Neural progenitor cell (in vitro differentiated cells): ENCODE measurements at regions not wholly inside any gene's neighbourhood (a gene's known extent, or its start where the extent isn't known, plus 50 kb on each side); places are given as distances from the start of the nearest gene placed in this dataset.

Experiments
- DNase-seq: peaks from one replicate; pipeline ENCODE4 v3.0.0-alpha.2; 2016; ENCODE audit warnings: low spot score
- H2AFZ ChIP-seq: fragments of 200-600 bp; sonication (generic); replicated peaks from 2 replicates; pipeline ENCODE4 v1.6.1; 2016; ENCODE audit warnings: antibody characterized with exemption
- H3F3A ChIP-seq: fragments of 200-600 bp; sonication (generic); 2 replicates; pipeline ENCODE4 v1.6.1; 2016; ENCODE audit warnings: antibody characterized with exemption, low read depth
- H3K27ac ChIP-seq: fragments of 200-600 bp; sonication (generic); 2 replicates; pipeline ENCODE4 v1.5.1; 2016; ENCODE audit warnings: mild to moderate bottlenecking
- H3K27me3 ChIP-seq: fragments of 200-600 bp; sonication (generic); 2 replicates; pipeline ENCODE4 v1.6.1; 2016; ENCODE audit warnings: mild to moderate bottlenecking, moderate library complexity
- H3K36me3 ChIP-seq: fragments of 200-600 bp; sonication (generic); 2 replicates; pipeline ENCODE4 v1.5.1; 2016
- H3K4me1 ChIP-seq: fragments of 200-600 bp; sonication (generic); 2 replicates; pipeline ENCODE4 v1.6.1; 2016; ENCODE audit warnings: mixed run types
- H3K4me2 ChIP-seq: fragments of 200-600 bp; sonication (generic); 2 replicates; pipeline ENCODE4 v1.6.1; 2016
- H3K4me3 ChIP-seq: fragments of 200-600 bp; sonication (generic); 2 replicates; pipeline ENCODE4 v1.5.1; 2016
- H3K79me2 ChIP-seq: fragments of 200-600 bp; sonication (generic); 2 replicates; pipeline ENCODE4 v1.6.1; 2016; ENCODE audit warnings: low read depth
- H3K9ac ChIP-seq: fragments of 200-600 bp; sonication (generic); 2 replicates; pipeline ENCODE4 v1.6.1; 2016
- H3K9me3 ChIP-seq: fragments of 200-600 bp; sonication (generic); 2 replicates; pipeline ENCODE4 v1.5.1; 2016; ENCODE audit warnings: low read depth
- H4K20me1 ChIP-seq: fragments of 200-600 bp; sonication (generic); 2 replicates; pipeline ENCODE4 v1.6.1; 2016; ENCODE audit warnings: low read depth
- H3K27ac Mint-ChIP-seq: 3 replicates; pipeline ENCODE4 v1.8.0; 2021; ENCODE audit warnings: mixed read lengths
- H3K27me3 Mint-ChIP-seq: 2 replicates; pipeline ENCODE4 v1.8.0; 2022; ENCODE audit warnings: low read depth, mild to moderate bottlenecking, inconsistent platforms, moderate library complexity, mixed read lengths; ENCODE audit not compliant: insufficient read depth
- H3K36me3 Mint-ChIP-seq: 3 replicates; pipeline ENCODE4 v1.8.0; 2021; ENCODE audit warnings: mixed read lengths
- H3K4me1 Mint-ChIP-seq: 3 replicates; pipeline ENCODE4 v1.8.0; 2021; ENCODE audit warnings: mixed read lengths
- H3K4me3 Mint-ChIP-seq: 3 replicates; pipeline ENCODE4 v1.8.0; 2021; ENCODE audit warnings: mild to moderate bottlenecking, moderate library complexity, mixed read lengths
- H3K9me3 Mint-ChIP-seq: 3 replicates; pipeline ENCODE4 v1.8.0; 2020; ENCODE audit warnings: mixed read lengths
- EZH2 ChIP-seq: fragments of 200-600 bp; sonication (generic); IDR thresholded peaks from 2 replicates; pipeline ENCODE4 v1.6.1; 2017; ENCODE audit warnings: antibody characterized with exemption, mild to moderate bottlenecking, moderate library complexity
- EZH2phosphoT487 ChIP-seq: fragments of 200-600 bp; sonication (generic); IDR thresholded peaks from 2 replicates; pipeline ENCODE4 v1.6.1; 2017; ENCODE audit warnings: antibody characterized with exemption
- TF ChIP-seq, protein P1 (sequence below): fragments of 200-600 bp; sonication (generic); IDR thresholded peaks from 2 replicates; pipeline ENCODE4 v1.5.1; 2017; ENCODE audit warnings: antibody characterized with exemption, mild to moderate bottlenecking

- Mint-ChIP-seq H3K4me1 (peaks cover 36% of the 10 kb centered on the region), H3K27ac (no peak overlapping the region), H3K36me3 (no peaks in the 10 kb centered on the region), H3K9me3 (no peaks in the 10 kb centered on the region), H3K27me3 (peaks cover 40% of the 10 kb centered on the region), H3K4me3 (no peak overlapping the region)
- H3K4me3 ChIP-seq: peak overlapping the region; percentile 4
- no peaks in the 10 kb centered on the region for H3K36me3 ChIP-seq
- H2AFZ ChIP-seq: no peak overlapping the region
- H3K27ac ChIP-seq: peak overlapping the region; percentile 43
- H3K27me3 ChIP-seq: peaks cover 38% of the 10 kb centered on the region
- TF ChIP-seq EZH2 (no peak), EZH2phosphoT487 (peak; percentile 71)
- TF ChIP-seq, protein P1, sequence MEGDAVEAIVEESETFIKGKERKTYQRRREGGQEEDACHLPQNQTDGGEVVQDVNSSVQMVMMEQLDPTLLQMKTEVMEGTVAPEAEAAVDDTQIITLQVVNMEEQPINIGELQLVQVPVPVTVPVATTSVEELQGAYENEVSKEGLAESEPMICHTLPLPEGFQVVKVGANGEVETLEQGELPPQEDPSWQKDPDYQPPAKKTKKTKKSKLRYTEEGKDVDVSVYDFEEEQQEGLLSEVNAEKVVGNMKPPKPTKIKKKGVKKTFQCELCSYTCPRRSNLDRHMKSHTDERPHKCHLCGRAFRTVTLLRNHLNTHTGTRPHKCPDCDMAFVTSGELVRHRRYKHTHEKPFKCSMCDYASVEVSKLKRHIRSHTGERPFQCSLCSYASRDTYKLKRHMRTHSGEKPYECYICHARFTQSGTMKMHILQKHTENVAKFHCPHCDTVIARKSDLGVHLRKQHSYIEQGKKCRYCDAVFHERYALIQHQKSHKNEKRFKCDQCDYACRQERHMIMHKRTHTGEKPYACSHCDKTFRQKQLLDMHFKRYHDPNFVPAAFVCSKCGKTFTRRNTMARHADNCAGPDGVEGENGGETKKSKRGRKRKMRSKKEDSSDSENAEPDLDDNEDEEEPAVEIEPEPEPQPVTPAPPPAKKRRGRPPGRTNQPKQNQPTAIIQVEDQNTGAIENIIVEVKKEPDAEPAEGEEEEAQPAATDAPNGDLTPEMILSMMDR: no peak
- H3K9me3 ChIP-seq: no peaks in the 10 kb centered on the region
- DNase-seq: peak; percentile 87
- H3F3A ChIP-seq: peaks cover 41% of the 10 kb centered on the region
- peaks cover 60% of the 10 kb centered on the region for H3K4me1 ChIP-seq
- H3K79me2 ChIP-seq: no peaks in the 10 kb centered on the region
- no peak overlapping the region for H3K9ac ChIP-seq
- H3K4me2 ChIP-seq: peak overlapping the region; percentile 36
- H4K20me1 ChIP-seq: peaks cover 7% of the 10 kb centered on the region
These were observed 673.8 kb downstream of the PRELID2 start for GRCh38 chr5:145161391-145161790.

DNA sequence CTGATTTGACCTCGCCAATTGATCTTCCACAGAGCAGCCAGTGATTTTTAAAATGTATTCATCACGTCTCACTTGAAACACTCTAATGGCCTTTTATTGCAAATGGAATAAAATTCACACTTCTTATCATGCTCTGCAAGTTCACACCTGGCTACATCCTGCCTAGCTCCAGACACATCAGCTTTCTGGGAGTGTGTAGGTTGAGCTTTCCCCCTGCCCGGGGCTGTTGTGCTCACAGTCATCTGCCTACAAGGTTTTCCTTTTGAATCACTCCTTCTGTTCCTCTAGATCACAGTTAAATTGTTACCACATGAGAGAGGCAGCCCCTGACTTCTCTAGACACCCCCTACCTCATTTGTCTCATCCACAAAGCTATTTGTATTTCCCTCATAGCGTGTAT is 674.5 kb downstream of the PRELID2 start:
- Histone ChIP-seq H3K27ac (peak overlapping the region; percentile 43), H3K4me3 (no peak overlapping the region), H3K9ac (no peak overlapping the region), H3K27me3 (peaks cover 38% of the 10 kb centered on the region), H3K4me2 (peak overlapping the region; percentile 36), H3K79me2 (no peaks in the 10 kb centered on the region), H3K9me3 (no peaks in the 10 kb centered on the region), H2AFZ (no peak overlapping the region), H4K20me1 (peaks cover 7% of the 10 kb centered on the region), H3F3A (peaks cover 41% of the 10 kb centered on the region), H3K4me1 (peaks cover 54% of the 10 kb centered on the region), H3K36me3 (no peaks in the 10 kb centered on the region)
- peaks cover 36% of the 10 kb centered on the region for H3K4me1 Mint-ChIP-seq
- H3K36me3 Mint-ChIP-seq: no peaks in the 10 kb centered on the region
- no peak overlapping the region for H3K4me3 Mint-ChIP-seq
- TF ChIP-seq, protein P1: no peak
- TF ChIP-seq EZH2phosphoT487 (no peak), EZH2 (no peak)
- no peak for DNase-seq
- no peak overlapping the region for H3K27ac Mint-ChIP-seq
- H3K9me3 Mint-ChIP-seq: no peaks in the 10 kb centered on the region
- peaks cover 40% of the 10 kb centered on the region for H3K27me3 Mint-ChIP-seq

GRCh38 chr5:145158730-145159129 is 676.4 kb downstream of the PRELID2 start:
- TF ChIP-seq, protein P1: no peak
- peaks cover 38% of the 10 kb centered on the region for H3K27me3 ChIP-seq
- peaks cover 35% of the 10 kb centered on the region for H3K27me3 Mint-ChIP-seq
- H3K79me2 ChIP-seq: no peaks in the 10 kb centered on the region
- H4K20me1 ChIP-seq: peaks cover 7% of the 10 kb centered on the region
- no peak overlapping the region for H3K4me3 Mint-ChIP-seq
- H3K27ac ChIP-seq: no peak overlapping the region
- H2AFZ ChIP-seq: no peak overlapping the region
- peaks cover 40% of the 10 kb centered on the region for H3K4me1 Mint-ChIP-seq
- H3K27ac Mint-ChIP-seq: no peak overlapping the region
- H3K9me3 Mint-ChIP-seq: no peaks in the 10 kb centered on the region
- no peak overlapping the region for H3K9ac ChIP-seq
- DNase-seq: peak; percentile 44
- peaks cover 41% of the 10 kb centered on the region for H3F3A ChIP-seq
- no peaks in the 10 kb centered on the region for H3K9me3 ChIP-seq
- H3K4me2 ChIP-seq: peak overlapping the region; percentile 60
- no peaks in the 10 kb centered on the region for H3K36me3 ChIP-seq
- no peaks in the 10 kb centered on the region for H3K36me3 Mint-ChIP-seq
- peaks cover 54% of the 10 kb centered on the region for H3K4me1 ChIP-seq
- H3K4me3 ChIP-seq: no peak overlapping the region
